Stimulated activated CD8-positive, alpha-beta memory T cell treated with anti-CD3 and anti-CD28 coated beads, Interleukin-4, amount 100 ng/mL, for 24 hours (primary cell): ENCODE measurements at regions not wholly inside any gene's neighbourhood (a gene's known extent, or its start where the extent isn't known, plus 50 kb on each side); places are given as distances from the start of the nearest gene placed in this dataset.
"Not testable (repeated sequence)": the region's sequence is repeated elsewhere in the genome, so short reads cannot be mapped to it uniquely, and the experiment has no call there.

ENCODE experiments used
- DNase-seq: peaks from one replicate; pipeline ENCODE4 v3.0.0-alpha.2; 2020; ENCODE audit warnings: low read depth

GRCh38 chr10:8778713-8779112, 724.2 kb downstream of the GATA3 start:
- DNase-seq = no peak

DNA sequence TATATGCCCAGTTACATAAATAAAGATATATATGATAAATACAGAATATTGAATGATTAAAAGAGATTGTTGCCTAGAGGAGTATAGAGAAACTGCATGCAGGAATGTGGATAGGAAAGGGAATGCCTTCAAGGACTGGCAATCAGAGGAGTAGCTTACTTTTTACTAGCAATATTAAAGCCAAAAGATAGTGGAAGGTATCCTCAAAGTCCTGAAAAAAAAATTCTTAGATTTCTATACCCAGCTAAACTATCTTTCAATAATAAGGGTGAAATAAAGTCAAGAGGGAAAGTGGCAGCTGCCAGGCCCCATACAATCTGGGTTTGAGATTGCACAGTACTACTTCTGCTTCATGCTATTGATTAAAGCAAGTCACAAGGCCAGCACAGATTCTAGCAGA, 733.2 kb downstream of the GATA3 start:
- DNase-seq = no peak

DNA sequence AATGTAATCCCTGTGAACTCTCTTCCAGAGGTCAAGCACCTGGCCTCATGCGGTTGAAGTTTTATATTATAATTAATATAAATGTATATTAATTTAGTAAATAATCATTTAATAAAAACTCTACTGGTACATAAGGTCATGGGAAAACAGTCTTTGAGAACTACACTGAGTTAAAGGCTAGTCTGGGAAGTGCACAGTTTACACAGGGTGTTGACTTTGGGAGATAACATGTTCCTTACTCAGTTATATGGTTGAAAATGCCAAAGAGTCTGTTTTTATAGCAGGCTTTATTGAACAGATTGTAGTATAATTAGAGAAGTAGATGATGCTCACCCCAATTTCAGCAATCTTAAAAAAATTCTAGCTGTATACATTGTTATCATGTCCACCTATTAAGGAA, 735.9 kb downstream of the GATA3 start:
- DNase-seq = no peak

DNA sequence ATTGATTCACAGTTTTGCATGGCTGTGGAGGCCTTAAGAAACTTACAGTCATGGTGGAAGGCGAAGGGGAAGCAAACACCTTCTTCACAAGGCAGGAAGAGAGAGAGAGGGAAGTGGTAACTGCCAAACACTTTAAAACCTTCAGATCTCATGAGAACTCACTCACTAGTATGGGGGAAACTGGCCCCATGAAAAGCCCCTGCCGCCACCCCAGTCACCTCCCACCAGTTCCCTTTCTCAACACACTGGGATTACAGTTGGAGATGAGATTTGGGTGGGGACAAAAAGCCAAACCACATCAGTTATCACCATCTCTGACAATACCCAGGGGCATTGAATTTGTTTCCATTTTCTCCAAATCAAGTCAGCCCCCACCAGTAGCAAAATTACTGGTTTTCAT, 740.4 kb downstream of the GATA3 start:
- no peak for DNase-seq

DNA sequence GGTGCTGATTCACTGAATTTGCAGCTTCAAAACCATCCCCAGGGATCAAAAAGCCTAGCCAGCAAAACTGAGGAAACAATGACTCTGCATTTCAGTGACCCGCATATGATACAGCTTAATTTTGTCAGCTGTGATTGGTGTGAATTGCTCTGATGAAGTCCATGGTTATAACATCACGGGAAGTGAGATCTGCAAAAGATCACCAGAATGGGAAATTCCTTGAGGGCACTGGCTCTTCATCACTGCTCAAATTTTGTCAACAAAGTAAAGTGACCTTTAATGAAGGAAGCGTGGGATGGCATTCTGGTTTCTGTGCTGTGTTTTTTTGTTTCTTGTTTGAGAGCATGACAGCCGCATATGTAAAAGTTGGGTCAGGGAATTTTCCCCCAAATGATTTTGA, 745.9 kb downstream of the GATA3 start:
- DNase-seq = no peak

DNA sequence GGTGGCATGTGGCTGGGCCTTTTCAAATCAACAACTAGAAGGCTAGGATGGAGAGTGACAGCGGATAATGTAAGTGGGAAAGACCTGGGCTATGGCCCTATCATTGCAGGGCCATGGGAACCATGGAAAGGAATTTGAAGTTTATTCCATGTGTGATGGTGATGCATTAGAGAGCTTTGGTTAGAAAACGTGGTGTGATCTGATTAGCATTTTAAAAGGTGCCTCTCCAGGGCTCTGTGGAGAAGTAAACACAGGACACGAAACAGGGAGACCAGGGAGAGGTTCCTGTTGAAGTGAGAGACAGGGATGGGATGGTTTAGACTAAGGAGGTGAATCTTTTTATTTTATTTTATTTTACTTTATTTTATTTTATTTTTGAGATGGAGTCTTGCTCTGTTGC, 749.5 kb downstream of the GATA3 start:
- no peak for DNase-seq

- DNase-seq = no peak
Observed at GRCh38 chr10:8810677-8811076, 756.2 kb downstream of the GATA3 start.

DNA sequence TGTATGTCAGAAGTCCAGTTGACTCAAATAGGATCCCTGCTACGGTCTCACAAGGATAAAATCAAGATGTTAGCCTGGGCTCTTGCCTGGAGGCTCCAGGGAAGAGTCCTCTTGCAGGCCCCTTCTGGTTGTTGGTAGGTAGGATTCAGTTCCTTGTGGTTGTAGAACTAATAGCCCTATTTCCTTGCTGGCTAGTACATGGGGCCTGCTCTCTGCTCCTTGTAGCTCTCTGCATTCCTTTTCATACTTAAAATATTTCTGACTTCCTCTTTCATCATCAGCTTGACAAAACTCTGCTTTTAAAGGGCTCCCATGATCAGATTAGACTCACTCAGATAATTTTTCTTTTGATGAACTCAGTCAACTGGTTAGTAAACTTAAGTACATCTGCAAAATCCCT, 756.7 kb downstream of the GATA3 start:
- DNase-seq = no peak

GRCh38 chr10:8815969-8816368, 761.5 kb downstream of the GATA3 start:
- DNase-seq = no peak

DNA sequence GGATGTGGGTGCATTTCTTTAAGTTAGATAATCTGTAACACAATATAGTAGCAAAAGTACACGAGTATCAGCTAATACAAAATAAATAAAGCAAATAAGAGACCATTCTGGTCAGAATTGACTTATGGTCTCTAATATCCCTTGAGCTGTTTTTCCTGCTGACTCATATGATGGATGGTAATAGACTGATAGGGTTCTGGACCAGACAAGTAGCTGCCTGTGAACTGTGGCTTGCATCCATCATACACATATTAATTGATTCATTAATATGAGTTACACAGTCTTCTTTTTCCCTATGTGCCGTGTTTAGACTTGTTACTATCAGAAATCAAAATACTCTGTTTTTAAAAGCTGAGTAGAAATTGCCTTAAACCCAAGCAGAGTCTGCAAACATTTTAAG, 762.8 kb downstream of the GATA3 start:
- no peak for DNase-seq

- DNase-seq = no peak
Observed at GRCh38 chr10:8825611-8826010, 771.1 kb downstream of the GATA3 start.

DNA sequence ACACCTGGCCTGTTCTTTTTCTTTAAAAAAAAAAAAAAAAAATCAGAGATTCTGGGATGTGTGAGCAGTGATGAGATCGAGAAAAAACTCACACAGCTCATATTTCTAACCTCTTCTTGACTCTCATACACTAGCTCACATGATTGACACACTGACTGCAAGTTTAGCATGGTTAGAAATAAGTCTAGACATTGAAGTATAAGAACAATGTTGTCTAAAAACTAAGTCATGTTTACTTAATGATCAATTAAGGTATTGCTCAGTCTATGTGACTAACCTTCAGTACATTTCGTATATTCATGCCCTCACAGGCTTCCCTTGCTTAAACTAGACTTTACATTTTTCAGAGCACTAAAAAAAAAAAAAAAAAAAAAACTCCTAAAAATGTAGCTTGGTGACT, 775.1 kb downstream of the GATA3 start:
- no peak for DNase-seq

DNA sequence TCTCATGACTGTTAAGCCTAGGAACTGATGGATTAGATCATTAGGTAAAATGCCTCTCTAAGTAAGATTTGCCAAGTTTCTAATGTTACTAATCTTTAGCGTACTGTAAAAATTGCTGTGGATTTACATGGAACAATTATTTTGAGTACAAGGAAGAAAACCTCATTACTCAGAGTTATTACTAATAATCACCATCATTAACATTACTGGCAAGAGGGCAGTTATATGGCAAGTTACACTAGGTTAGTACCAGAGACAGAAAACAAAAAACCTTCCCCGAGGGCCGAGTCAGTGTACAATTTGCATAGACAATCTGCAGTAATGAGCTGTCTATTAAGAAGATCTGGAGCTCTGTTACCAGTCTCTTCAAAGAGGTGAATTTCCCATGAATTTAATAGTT, 775.6 kb downstream of the GATA3 start:
- DNase-seq = no peak

DNA sequence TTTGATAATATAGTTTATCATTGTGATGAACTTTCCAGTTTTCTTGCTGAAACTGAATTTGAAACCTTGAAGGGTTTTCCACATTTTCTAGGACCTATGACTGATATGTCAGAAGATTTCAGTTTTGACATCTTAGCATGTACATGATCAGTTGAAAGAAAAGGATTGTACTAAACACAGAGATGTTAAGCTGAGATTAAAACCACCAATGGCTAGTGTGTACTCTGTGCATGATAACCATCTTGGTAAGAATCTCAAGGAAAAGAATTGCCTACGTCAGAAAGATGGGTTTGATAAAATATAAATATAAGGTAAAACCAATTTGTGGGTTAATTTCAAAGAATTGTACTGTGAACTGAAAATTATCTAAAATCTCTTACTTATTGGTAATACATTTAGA, 776.4 kb downstream of the GATA3 start:
- DNase-seq = no peak

DNA sequence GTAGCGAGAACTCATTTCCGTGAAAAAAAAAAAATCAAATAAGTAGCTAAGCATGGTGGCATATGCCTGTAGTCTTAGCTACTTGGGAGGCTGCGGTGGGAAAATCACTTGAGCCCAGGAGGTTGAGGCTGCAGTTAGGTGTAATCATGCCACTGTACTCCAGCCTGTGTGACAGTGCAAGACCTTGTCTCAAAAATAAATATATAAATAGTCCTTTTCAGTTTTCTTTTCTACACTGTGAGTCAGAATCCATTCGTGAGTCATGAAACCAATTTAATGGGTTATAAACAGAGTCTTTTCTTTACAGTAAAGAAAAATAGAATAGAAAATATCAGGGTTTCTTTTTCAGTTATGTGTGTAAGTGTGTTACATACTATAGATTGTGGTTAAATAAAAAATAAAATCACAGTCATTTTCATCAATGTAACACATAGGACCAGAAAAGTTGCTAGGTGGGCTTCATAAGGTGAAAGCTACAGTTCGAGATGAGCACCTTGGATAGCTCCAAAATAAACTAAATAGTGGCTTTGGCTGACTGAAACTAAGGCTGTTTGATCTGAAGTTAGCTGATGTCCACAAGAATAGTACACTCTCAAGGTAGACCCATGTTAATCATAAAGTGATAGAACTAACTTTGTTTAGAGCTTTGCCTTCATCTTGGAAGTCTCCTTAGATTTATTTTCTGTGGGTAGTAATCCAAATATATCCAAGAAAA, 781.1 kb downstream of the GATA3 start:
- no peak for DNase-seq

GRCh38 chr10:8840356-8840755, 785.9 kb downstream of the GATA3 start:
- DNase-seq = no peak

DNA sequence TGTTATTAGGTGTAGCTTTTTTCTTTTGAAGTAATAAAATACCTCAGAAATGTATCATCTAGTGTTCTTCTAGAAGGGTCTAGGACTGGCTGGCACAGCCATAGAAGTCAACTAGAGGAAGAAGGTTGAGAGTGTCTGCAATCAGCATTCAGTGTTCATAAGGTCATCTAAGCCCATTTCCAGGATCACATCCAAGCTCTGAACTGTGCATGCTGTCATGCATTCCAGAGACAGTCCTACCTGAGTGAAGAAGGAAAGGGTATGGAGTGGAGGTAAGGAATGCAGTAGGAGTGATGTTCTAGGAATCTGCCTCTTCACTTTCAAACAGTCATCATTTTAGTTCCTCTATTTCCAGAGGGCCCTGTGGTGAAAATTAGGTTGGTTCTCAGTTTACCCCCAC, 789.7 kb downstream of the GATA3 start:
- no peak for DNase-seq

- no peak for DNase-seq
Observed at GRCh38 chr10:8852546-8852945, 798.1 kb downstream of the GATA3 start.

- no peak for DNase-seq
Observed at GRCh38 chr10:8853048-8853447, 798.6 kb downstream of the GATA3 start.

DNA sequence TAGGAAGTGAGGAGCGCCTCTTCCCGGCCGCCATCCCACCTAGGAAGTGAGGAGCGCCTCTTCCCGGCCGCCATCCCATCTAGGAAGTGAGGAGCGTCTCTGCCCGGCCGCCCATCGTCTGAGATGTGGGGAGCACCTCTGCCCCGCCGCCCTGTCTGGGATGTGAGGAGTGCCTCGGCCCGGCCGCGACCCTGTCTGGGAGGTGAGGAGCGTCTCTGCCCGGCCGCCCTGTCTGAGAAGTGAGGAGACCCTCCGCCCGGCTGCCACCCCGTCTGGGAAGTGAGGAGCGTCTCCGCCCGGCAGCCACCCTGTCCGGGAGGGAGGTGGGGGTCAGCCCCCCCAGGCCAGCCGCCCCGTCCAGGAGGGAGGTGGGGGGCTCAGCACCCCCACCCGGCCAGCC, 814.4 kb downstream of the GATA3 start:
- DNase-seq = not testable (repeated sequence)

GRCh38 chr10:8873310-8873709, 818.8 kb downstream of the GATA3 start:
- no peak for DNase-seq

DNA sequence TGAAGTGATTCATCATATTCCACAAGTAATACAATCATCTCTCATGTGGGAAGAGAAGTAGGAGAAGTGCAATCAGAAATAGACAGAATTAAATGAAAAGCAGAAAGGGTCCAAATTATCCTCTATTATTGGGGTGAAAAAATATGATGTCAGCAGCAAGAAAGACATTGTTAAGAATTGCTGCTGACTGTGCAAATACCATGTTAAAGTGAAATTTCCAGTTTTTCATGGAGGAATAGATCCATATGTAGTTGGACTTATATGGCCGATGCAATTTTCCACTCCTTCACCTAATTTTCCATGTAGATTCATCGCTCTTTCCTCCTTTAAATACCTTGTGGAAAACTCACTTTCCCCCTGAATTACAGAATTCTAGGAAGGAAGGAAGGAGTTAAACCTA, 819.8 kb downstream of the GATA3 start:
- no peak for DNase-seq

GRCh38 chr10:8874972-8875371, 820.5 kb downstream of the GATA3 start:
- DNase-seq = no peak

DNA sequence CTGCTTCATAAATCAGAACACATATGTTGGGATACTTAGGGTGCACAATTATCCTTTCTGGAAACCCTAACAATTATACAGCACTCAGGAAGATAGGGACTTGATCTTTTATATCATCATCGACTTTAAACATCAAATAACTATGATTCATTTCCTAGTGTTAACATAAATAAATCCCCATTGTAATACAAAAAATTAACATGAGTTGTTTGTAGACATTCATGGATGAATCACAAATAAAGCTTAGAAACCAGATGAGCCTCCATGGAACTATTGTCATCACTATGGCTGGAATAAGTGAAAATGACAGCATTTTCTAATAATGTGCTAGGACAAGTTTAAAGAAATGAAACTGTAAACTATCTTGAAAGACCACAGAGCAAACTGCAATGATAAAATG, 821.7 kb downstream of the GATA3 start:
- DNase-seq = no peak

- DNase-seq = no peak
Observed at GRCh38 chr10:8889538-8889937, 835.0 kb downstream of the GATA3 start.
